PFSK-1 (cell line): ENCODE measurements at regions not wholly inside any gene's neighbourhood (a gene's known extent, or its start where the extent isn't known, plus 50 kb on each side); places are given as distances from the start of the nearest gene placed in this dataset.

Source experiments
- FOXP2 ChIP-seq: optimal IDR thresholded peaks from 2 replicates; pipeline ENCODE3; 2011; ENCODE audit warnings: borderline replicate concordance, control low read depth, inconsistent platforms; ENCODE audit not compliant: insufficient read depth; ENCODE audit errors: extremely low read length, extremely low read depth
- POLR2AphosphoS5 ChIP-seq: IDR thresholded peaks from 2 replicates; pipeline ENCODE4 v1.6.1; 2012; ENCODE audit warnings: low read depth, mild to moderate bottlenecking, control low read depth, low read length, moderate library complexity
- SIN3A ChIP-seq: IDR thresholded peaks from 2 replicates; pipeline ENCODE4 v1.6.1; 2012; ENCODE audit warnings: mild to moderate bottlenecking, low read length, moderate library complexity, borderline replicate concordance; ENCODE audit not compliant: insufficient read depth
- TAF1 ChIP-seq: IDR thresholded peaks from 2 replicates; pipeline ENCODE4 v1.6.1; 2012; ENCODE audit warnings: low read length, control low read depth, borderline replicate concordance; ENCODE audit not compliant: insufficient read depth
- TF ChIP-seq, protein P1 (sequence below), 2 experiments: IDR thresholded peaks; 2 replicates each; pipeline versions ENCODE4 v1.6.1 to v1.8.0; 2011 to 2012; ENCODE audit warnings: low read depth in 2 of 2, low read length in 2 of 2, control low read depth in 1 of 2, inconsistent platforms in 1 of 2, mild to moderate bottlenecking in 1 of 2, moderate library complexity in 1 of 2; ENCODE audit not compliant: insufficient read depth in 1 of 2

GRCh38 chr12:127636882-127637281, 630.1 kb upstream of the TMEM132C start:
- TF ChIP-seq SIN3A (no peak), FOXP2 (no peak), TAF1 (no peak), POLR2AphosphoS5 (no peak)
- TF ChIP-seq, protein P1, sequence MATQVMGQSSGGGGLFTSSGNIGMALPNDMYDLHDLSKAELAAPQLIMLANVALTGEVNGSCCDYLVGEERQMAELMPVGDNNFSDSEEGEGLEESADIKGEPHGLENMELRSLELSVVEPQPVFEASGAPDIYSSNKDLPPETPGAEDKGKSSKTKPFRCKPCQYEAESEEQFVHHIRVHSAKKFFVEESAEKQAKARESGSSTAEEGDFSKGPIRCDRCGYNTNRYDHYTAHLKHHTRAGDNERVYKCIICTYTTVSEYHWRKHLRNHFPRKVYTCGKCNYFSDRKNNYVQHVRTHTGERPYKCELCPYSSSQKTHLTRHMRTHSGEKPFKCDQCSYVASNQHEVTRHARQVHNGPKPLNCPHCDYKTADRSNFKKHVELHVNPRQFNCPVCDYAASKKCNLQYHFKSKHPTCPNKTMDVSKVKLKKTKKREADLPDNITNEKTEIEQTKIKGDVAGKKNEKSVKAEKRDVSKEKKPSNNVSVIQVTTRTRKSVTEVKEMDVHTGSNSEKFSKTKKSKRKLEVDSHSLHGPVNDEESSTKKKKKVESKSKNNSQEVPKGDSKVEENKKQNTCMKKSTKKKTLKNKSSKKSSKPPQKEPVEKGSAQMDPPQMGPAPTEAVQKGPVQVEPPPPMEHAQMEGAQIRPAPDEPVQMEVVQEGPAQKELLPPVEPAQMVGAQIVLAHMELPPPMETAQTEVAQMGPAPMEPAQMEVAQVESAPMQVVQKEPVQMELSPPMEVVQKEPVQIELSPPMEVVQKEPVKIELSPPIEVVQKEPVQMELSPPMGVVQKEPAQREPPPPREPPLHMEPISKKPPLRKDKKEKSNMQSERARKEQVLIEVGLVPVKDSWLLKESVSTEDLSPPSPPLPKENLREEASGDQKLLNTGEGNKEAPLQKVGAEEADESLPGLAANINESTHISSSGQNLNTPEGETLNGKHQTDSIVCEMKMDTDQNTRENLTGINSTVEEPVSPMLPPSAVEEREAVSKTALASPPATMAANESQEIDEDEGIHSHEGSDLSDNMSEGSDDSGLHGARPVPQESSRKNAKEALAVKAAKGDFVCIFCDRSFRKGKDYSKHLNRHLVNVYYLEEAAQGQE (IDR thresholded peaks at IDR 0.05; ENCODE audit: insufficient read depth in 1 of 2, low read depth in 2 of 2, low read length in 2 of 2): no peak

- TF ChIP-seq FOXP2 (no peak), TAF1 (no peak), SIN3A (no peak), POLR2AphosphoS5 (no peak)
- TF ChIP-seq, protein P1 (IDR thresholded peaks at IDR 0.05; ENCODE audit: insufficient read depth in 1 of 2, low read depth in 2 of 2, low read length in 2 of 2): no peak
Observed at GRCh38 chr12:127640181-127640886, 626.6 kb upstream of the TMEM132C start.

DNA sequence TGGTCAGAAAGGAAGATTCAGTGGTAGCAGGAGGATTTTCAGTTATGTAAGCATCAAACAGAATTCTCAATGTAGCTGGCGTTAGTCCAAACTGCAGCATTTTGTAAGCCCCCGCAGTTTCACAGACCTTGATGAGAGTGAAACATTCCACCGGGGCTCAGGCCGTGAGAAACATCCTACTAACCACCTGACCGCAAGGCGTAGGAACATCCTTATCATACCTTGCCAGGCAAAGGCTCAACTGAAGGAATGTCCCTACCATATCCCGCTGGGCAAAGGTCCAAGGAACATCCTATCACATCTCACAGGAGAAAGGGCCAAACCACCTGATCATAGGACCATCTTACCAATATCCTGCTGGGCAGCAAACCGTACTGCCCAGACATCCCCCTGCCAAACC, 624.8 kb upstream of the TMEM132C start:
- TF ChIP-seq, protein P1 (IDR thresholded peaks at IDR 0.05; ENCODE audit: insufficient read depth in 1 of 2, low read depth in 2 of 2, low read length in 2 of 2): no peak
- TF ChIP-seq SIN3A (no peak), POLR2AphosphoS5 (no peak), FOXP2 (no peak), TAF1 (no peak)

DNA sequence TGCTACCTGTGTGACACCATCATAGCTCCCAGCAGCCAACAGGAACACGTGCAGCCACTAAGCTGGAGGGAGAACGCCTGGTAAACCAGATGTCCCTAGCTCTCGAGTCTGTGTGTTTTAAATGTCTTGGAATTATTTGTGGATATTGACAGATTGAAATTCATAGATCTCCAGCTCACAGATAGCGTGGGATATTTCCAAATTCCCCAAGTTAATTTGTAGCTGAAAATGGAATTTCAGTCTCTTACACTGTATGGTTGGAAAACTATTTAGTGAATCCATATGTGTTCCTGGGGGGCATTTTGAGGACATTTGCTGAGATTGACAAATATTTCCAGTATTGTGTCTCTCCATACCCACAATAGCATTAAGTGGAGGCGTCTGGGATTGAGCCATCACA, 618.6 kb upstream of the TMEM132C start:
- TF ChIP-seq TAF1 (no peak), FOXP2 (no peak), SIN3A (no peak), POLR2AphosphoS5 (no peak)
- TF ChIP-seq, protein P1 (IDR thresholded peaks at IDR 0.05; ENCODE audit: insufficient read depth in 1 of 2, low read depth in 2 of 2, low read length in 2 of 2): no peak
